Esophagus muscularis mucosa (tissue), 3 donors: ENCODE measurements at regions not wholly inside any gene's neighbourhood (a gene's known extent, or its start where the extent isn't known, plus 50 kb on each side); places are given as distances from the start of the nearest gene placed in this dataset.

Experiments
- CTCF ChIP-seq, 3 experiments: fragments of 200-600 bp in 2 of 3; fragments of 450-650 bp in 1 of 3; sonication (generic) in 2 of 3; IDR thresholded peaks; one replicate each; pipeline ENCODE4 v1.5.1; 2017 to 2019; ENCODE audit warnings: antibody characterized with exemption in 3 of 3, mild to moderate bottlenecking in 2 of 3, moderate library complexity in 1 of 3
- POLR2A ChIP-seq: fragments of 450-650 bp; IDR thresholded peaks from one replicate; pipeline ENCODE4 v1.6.1; 2017; ENCODE audit warnings: antibody characterized with exemption, moderate library complexity, mild to moderate bottlenecking, low read depth

GRCh38 chr2:185921048-185921756 lies 182.6 kb downstream of the FSIP2 start:
- no peak for TF ChIP-seq CTCF (IDR thresholded peaks at IDR 0.05)
- no peak for TF ChIP-seq POLR2A
